Neuronal stem cell (in vitro differentiated cells): ENCODE measurements at regions not wholly inside any gene's neighbourhood (a gene's known extent, or its start where the extent isn't known, plus 50 kb on each side); places are given as distances from the start of the nearest gene placed in this dataset.

ENCODE experiments used
- DNase-seq: peaks from one replicate; pipeline ENCODE4 v3.0.0-alpha.2; 2013; ENCODE audit warnings: low spot score
- H2AFZ ChIP-seq: one replicate; pipeline ENCODE4 v1.6.1; 2013; ENCODE audit warnings: mild to moderate bottlenecking, low read length, inconsistent platforms
- H2AK5ac ChIP-seq: 2 replicates; pipeline ENCODE4 v1.6.1; 2013; ENCODE audit warnings: low read depth, mild to moderate bottlenecking, inconsistent platforms, low read length, moderate library complexity, mixed read lengths
- H2BK120ac ChIP-seq: 2 replicates; pipeline ENCODE4 v1.6.1; 2013; ENCODE audit warnings: low read depth, mild to moderate bottlenecking, inconsistent platforms, low read length, moderate library complexity, mixed read lengths
- H2BK12ac ChIP-seq: one replicate; pipeline ENCODE4 v1.6.1; 2013; ENCODE audit warnings: low read length, inconsistent platforms
- H2BK15ac ChIP-seq: 2 replicates; pipeline ENCODE4 v1.6.1; 2013; ENCODE audit warnings: mild to moderate bottlenecking, low read length, inconsistent platforms, mixed read lengths
- H2BK5ac ChIP-seq: one replicate; pipeline ENCODE4 v1.6.1; 2013; ENCODE audit warnings: inconsistent platforms, mild to moderate bottlenecking, low read length, moderate library complexity
- H3K14ac ChIP-seq: one replicate; pipeline ENCODE4 v1.6.1; 2013; ENCODE audit warnings: low read length, inconsistent platforms
- H3K18ac ChIP-seq: 2 replicates; pipeline ENCODE4 v1.6.1; 2013; ENCODE audit warnings: low read length, inconsistent platforms
- H3K23ac ChIP-seq: 2 replicates; pipeline ENCODE4 v1.6.1; 2013; ENCODE audit warnings: low read depth, mild to moderate bottlenecking, mixed read lengths, low read length, inconsistent platforms; ENCODE audit not compliant: poor library complexity
- H3K27ac ChIP-seq: replicated peaks from 3 replicates; pipeline ENCODE4 v1.5.1; 2013; ENCODE audit warnings: low read length, inconsistent platforms
- H3K27me3 ChIP-seq, 3 experiments: 2 replicates each; pipeline ENCODE4 v1.6.1; 2013; ENCODE audit warnings: low read length in 3 of 3, mild to moderate bottlenecking in 2 of 3, inconsistent platforms in 1 of 3, low read depth in 1 of 3, mixed read lengths in 1 of 3, moderate library complexity in 1 of 3; ENCODE audit not compliant: control insufficient read depth in 3 of 3, insufficient read depth in 3 of 3
- H3K36me3 ChIP-seq, 2 donors: replicated peaks in 1 of 2; 2 replicates each; pipeline ENCODE4 v1.6.1; 2013; ENCODE audit warnings: low read length in 2 of 2; ENCODE audit not compliant: control insufficient read depth in 2 of 2, insufficient read depth in 2 of 2
- H3K4ac ChIP-seq: 2 replicates; pipeline ENCODE4 v1.6.1; 2013; ENCODE audit warnings: inconsistent platforms, mild to moderate bottlenecking, low read length, moderate library complexity
- H3K4me1 ChIP-seq, 2 donors: 1 replicate in 1 of 2; 2 replicates in 1 of 2; pipeline ENCODE4 v1.6.1; 2013; ENCODE audit warnings: low read length in 2 of 2, low read depth in 1 of 2; ENCODE audit not compliant: control insufficient read depth in 2 of 2, insufficient read depth in 1 of 2
- H3K4me2 ChIP-seq: one replicate; pipeline ENCODE4 v1.6.1; 2013; ENCODE audit warnings: mild to moderate bottlenecking, low read length, inconsistent platforms; ENCODE audit not compliant: insufficient read depth, poor library complexity, severe bottlenecking
- H3K4me3 ChIP-seq, 2 donors: 2 replicates each; pipeline ENCODE4 v1.5.1; 2013; ENCODE audit warnings: low read length in 2 of 2, mild to moderate bottlenecking in 2 of 2, inconsistent platforms in 1 of 2, moderate library complexity in 1 of 2
- H3K79me1 ChIP-seq: one replicate; pipeline ENCODE4 v1.6.1; 2013; ENCODE audit warnings: low read depth, mild to moderate bottlenecking, inconsistent platforms, low read length, moderate library complexity
- H3K9ac ChIP-seq: one replicate; pipeline ENCODE4 v1.6.1; 2013; ENCODE audit warnings: mild to moderate bottlenecking, low read depth, low read length, inconsistent platforms; ENCODE audit not compliant: poor library complexity
- H3K9me3 ChIP-seq, 2 donors: replicated peaks in 1 of 2; 2 replicates each; pipeline versions ENCODE3 to v1.6.1; 2013; ENCODE audit warnings: low read length in 2 of 2, mild to moderate bottlenecking in 2 of 2, inconsistent platforms in 1 of 2, low read depth in 1 of 2, mixed read lengths in 1 of 2, moderate library complexity in 1 of 2; ENCODE audit not compliant: control insufficient read depth in 2 of 2, insufficient read depth in 1 of 2
- H4K8ac ChIP-seq: one replicate; pipeline ENCODE4 v1.6.1; 2013; ENCODE audit warnings: low read depth, mild to moderate bottlenecking, inconsistent platforms, low read length, moderate library complexity
- H4K91ac ChIP-seq: one replicate; pipeline ENCODE4 v1.6.1; 2013; ENCODE audit warnings: low read length, low read depth, mild to moderate bottlenecking, inconsistent platforms; ENCODE audit not compliant: poor library complexity
- WGBS, 2 donors: extraction: QIAGEN DNeasy Blood & Tissue Kit; methylation state at CpG; one replicate each; pipeline ENCODE4 v1.1.7; 2013; ENCODE audit warnings: missing lambda C conversion rate in 2 of 2, mixed read lengths in 1 of 2; ENCODE audit not compliant: insufficient read length in 2 of 2, insufficient replicate concordance in 1 of 2; ENCODE audit errors: extremely low coverage in 2 of 2; 5-methylcytosine and 5-hydroxymethylcytosine counted together

DNA sequence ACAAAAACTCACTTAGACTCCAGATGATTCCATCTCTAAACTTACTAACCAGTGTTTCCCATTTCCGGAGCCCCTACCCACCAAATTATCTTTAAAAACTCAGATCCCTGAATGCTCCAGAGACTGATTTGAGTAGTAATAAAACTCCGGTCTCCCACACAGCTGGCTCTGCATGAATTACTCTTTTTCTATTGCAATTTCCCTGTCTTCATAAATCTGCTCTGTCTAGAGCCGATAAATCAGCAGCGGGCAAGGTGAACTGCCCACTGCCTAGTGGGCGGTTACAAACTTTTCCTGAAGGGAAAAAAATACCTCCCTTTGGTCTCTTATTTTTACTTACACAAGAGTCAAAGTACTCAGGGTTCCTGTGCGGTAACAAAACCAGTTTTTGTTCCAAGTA, 624.4 kb upstream of the RORB start:
- no CpG with 5 or more reads among the region's 6 CpGs for WGBS, 2 donors

DNA sequence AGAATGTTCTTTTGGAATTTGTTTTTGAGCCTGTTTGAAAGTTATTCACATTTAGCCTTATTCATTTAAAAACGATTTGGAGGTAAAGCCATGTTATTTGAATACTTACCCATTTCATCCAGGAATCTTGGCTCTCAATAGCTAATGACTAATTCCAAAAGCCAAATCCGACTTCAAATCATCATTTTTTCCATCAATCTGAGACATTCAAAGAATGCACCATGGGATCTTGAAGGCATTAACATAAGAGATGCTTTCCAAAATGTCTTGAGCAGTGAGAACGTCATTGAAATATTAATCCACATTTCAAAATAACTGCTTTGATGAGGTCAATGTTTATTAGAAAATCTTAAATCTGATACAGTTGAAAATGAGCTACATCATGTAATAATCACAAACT, 617.0 kb upstream of the RORB start:
- no peak overlapping the region for H3K4me3 ChIP-seq
- no peak overlapping the region for H3K9ac ChIP-seq
- no peaks in the 10 kb centered on the region for H3K79me1 ChIP-seq
- no peaks in the 10 kb centered on the region for H3K4me1 ChIP-seq
- no peaks in the 10 kb centered on the region for H3K9me3 ChIP-seq
- H3K18ac ChIP-seq = no peak overlapping the region
- no peaks in the 10 kb centered on the region for H3K27me3 ChIP-seq
- H3K14ac ChIP-seq = no peak overlapping the region
- no peak overlapping the region for H2BK120ac ChIP-seq
- H3K27ac ChIP-seq = no peak overlapping the region
- no peak overlapping the region for H3K4ac ChIP-seq
- no peak overlapping the region for H4K91ac ChIP-seq
- no peak overlapping the region for H2BK15ac ChIP-seq
- H3K4me2 ChIP-seq = no peak overlapping the region
- WGBS, 2 donors = no CpG with 5 or more reads among the region's 3 CpGs
- H4K8ac ChIP-seq = no peak overlapping the region
- DNase-seq = no peak
- no peak overlapping the region for H2BK5ac ChIP-seq
- no peak overlapping the region for H3K23ac ChIP-seq
- no peaks in the 10 kb centered on the region for H3K36me3 ChIP-seq
- no peak overlapping the region for H2AFZ ChIP-seq
- no peak overlapping the region for H2BK12ac ChIP-seq
- no peak overlapping the region for H2AK5ac ChIP-seq

More for the DNA sequence above, 624.4 kb upstream of the RORB start:
- H4K8ac ChIP-seq = no peak overlapping the region
- H3K27me3 ChIP-seq = no peaks in the 10 kb centered on the region
- H3K14ac ChIP-seq = no peak overlapping the region
- no peaks in the 10 kb centered on the region for H3K36me3 ChIP-seq
- no peak overlapping the region for H2BK120ac ChIP-seq
- H4K91ac ChIP-seq = no peak overlapping the region
- no peak overlapping the region for H2BK12ac ChIP-seq
- no peaks in the 10 kb centered on the region for H3K9me3 ChIP-seq
- H3K4ac ChIP-seq = no peak overlapping the region
- no peaks in the 10 kb centered on the region for H3K79me1 ChIP-seq
- no peak overlapping the region for H3K4me3 ChIP-seq
- no peak overlapping the region for H2BK15ac ChIP-seq
- no peak overlapping the region for H3K23ac ChIP-seq
- H3K4me1 ChIP-seq = peaks cover 4 to 16% of the 10 kb centered on the region in 2 donors
- no peak overlapping the region for H2BK5ac ChIP-seq
- H2AK5ac ChIP-seq = no peak overlapping the region
- H2AFZ ChIP-seq = no peak overlapping the region
- no peak overlapping the region for H3K4me2 ChIP-seq
- no peak overlapping the region for H3K18ac ChIP-seq
- H3K27ac ChIP-seq = no peak overlapping the region
- DNase-seq = no peak
- H3K9ac ChIP-seq = no peak overlapping the region

- no peaks in the 10 kb centered on the region for H3K9me3 ChIP-seq
- no peak overlapping the region for H2BK120ac ChIP-seq
- no peak overlapping the region for H3K18ac ChIP-seq
- WGBS, 2 donors = no CpG with 5 or more reads among the region's 2 CpGs
- no peaks in the 10 kb centered on the region for H3K27me3 ChIP-seq
- no peak overlapping the region for H3K14ac ChIP-seq
- no peak for DNase-seq
- no peak overlapping the region for H2BK15ac ChIP-seq
- no peak overlapping the region for H3K23ac ChIP-seq
- H3K4me3 ChIP-seq = no peak overlapping the region
- no peak overlapping the region for H2AFZ ChIP-seq
- no peak overlapping the region for H2BK5ac ChIP-seq
- no peak overlapping the region for H3K4me2 ChIP-seq
- no peak overlapping the region for H4K91ac ChIP-seq
- H4K8ac ChIP-seq = no peak overlapping the region
- H3K9ac ChIP-seq = no peak overlapping the region
- H3K36me3 ChIP-seq = no peaks in the 10 kb centered on the region
- no peak overlapping the region for H3K27ac ChIP-seq
- no peak overlapping the region for H2AK5ac ChIP-seq
- no peaks in the 10 kb centered on the region for H3K4me1 ChIP-seq
- no peak overlapping the region for H3K4ac ChIP-seq
- no peaks in the 10 kb centered on the region for H3K79me1 ChIP-seq
- H2BK12ac ChIP-seq = no peak overlapping the region
These were observed 608.1 kb upstream of the RORB start for GRCh38 chr9:73889023-73889422.

GRCh38 chr9:73890685-73891277, 606.4 kb upstream of the RORB start:
- no peak overlapping the region for H2BK5ac ChIP-seq
- no peak overlapping the region for H3K4ac ChIP-seq
- no peak overlapping the region for H2AK5ac ChIP-seq
- H3K23ac ChIP-seq = no peak overlapping the region
- H3K36me3 ChIP-seq = no peaks in the 10 kb centered on the region
- no peak overlapping the region for H2BK12ac ChIP-seq
- H3K27ac ChIP-seq = no peak overlapping the region
- no peaks in the 10 kb centered on the region for H3K79me1 ChIP-seq
- H3K14ac ChIP-seq = no peak overlapping the region
- no peaks in the 10 kb centered on the region for H3K27me3 ChIP-seq
- H3K9me3 ChIP-seq = peaks cover 0 to 1% of the 10 kb centered on the region in 2 donors
- no peak overlapping the region for H3K18ac ChIP-seq
- no peak overlapping the region for H3K4me3 ChIP-seq
- H3K9ac ChIP-seq = no peak overlapping the region
- no peak overlapping the region for H2BK120ac ChIP-seq
- no peak for DNase-seq
- no peak overlapping the region for H3K4me2 ChIP-seq
- H2BK15ac ChIP-seq = no peak overlapping the region
- H3K4me1 ChIP-seq = no peaks in the 10 kb centered on the region
- H4K91ac ChIP-seq = no peak overlapping the region
- H4K8ac ChIP-seq = no peak overlapping the region
- H2AFZ ChIP-seq = no peak overlapping the region
